ENCODE measurements at regions not wholly inside any gene's neighbourhood (a gene's known extent, or its start where the extent isn't known, plus 50 kb on each side); places are given as distances from the start of the nearest gene placed in this dataset.

- intact Hi-C loops (cut with micrococcal nuclease) = no loop called here
- POLR2A ChIA-PET = no interaction called here
- Mint-ChIP-seq H3K4me1 (no peaks in the 10 kb centered on the region), H3K4me3 (no peak overlapping the region), H3K9me3 (peaks cover 11% of the 10 kb centered on the region), H3K36me3 (ENCODE audit: low read depth) (no peaks in the 10 kb centered on the region), H3K27ac (no peak overlapping the region), H3K27me3 (no peaks in the 10 kb centered on the region)
- ATAC-seq (ENCODE audit: low read depth) (no peak), DNase-seq (no peak)
- TF ChIP-seq CTCF (IDR thresholded peaks at IDR 0.05) = no peak
- CTCF ChIA-PET = no interaction called here
Observed at GRCh38 chr6:22726966-22727365, 157.6 kb downstream of the HDGFL1 start.

GRCh38 chr6:22727710-22728109 is 158.3 kb downstream of the HDGFL1 start:
- Mint-ChIP-seq H3K4me1 (no peaks in the 10 kb centered on the region), H3K27ac (no peak overlapping the region), H3K36me3 (ENCODE audit: low read depth) (no peaks in the 10 kb centered on the region), H3K9me3 (peaks cover 10% of the 10 kb centered on the region), H3K27me3 (no peaks in the 10 kb centered on the region), H3K4me3 (no peak overlapping the region)
- ATAC-seq (ENCODE audit: low read depth) (no peak), DNase-seq (no peak)
- intact Hi-C loops (cut with micrococcal nuclease) = no loop called here
- TF ChIP-seq CTCF (IDR thresholded peaks at IDR 0.05) = no peak
- CTCF ChIA-PET = no interaction called here
- POLR2A ChIA-PET = no interaction called here

DNA sequence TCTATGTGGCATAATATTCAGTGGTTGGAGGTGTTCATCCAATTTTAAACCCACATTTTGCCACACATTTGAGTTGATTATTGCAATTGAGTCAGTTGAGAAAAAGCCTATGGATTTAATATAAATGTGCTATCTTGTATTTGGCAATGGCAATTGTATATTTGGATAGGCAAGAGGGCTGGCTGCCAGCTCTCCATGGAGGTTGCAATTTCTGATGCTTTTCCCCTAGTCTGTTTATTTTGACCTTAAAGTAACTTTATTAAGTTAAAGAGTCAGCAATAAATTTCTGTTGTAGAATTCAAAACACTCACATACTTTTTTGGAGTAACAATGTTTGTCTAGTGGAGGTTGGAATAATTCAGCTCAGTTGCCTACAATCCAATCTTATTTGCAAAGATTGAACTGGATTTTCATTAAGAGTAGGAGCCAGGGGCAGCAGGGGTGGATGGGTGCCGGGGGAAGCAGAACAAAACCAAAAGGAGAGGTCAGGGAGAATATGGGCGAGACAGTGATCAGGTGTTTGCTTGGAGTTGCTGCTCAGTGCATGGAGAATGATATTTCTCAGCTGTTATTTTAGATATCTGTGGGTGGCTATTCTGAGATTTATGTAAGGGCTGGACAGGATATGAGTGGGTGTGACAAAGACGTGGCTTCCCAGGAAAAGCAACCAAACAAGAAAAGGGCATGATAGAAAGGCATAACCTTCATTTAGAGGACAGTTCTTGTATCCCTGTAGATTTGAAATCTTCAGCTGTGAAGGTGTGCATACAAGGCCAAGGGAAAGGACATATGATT is 163.0 kb downstream of the HDGFL1 start:
- POLR2A ChIA-PET = no interaction called here
- no peaks in the 10 kb centered on the region for H3K4me1 Mint-ChIP-seq
- DNase-seq (no peak), ATAC-seq (ENCODE audit: low read depth) (no peak)
- CTCF ChIA-PET = no interaction called here
- H3K9me3 Mint-ChIP-seq = peaks cover 8% of the 10 kb centered on the region
- no peaks in the 10 kb centered on the region for H3K27me3 Mint-ChIP-seq
- H3K27ac Mint-ChIP-seq = no peak overlapping the region
- intact Hi-C loops (cut with micrococcal nuclease) = no loop called here
- H3K4me3 Mint-ChIP-seq = no peak overlapping the region
- no peaks in the 10 kb centered on the region for H3K36me3 Mint-ChIP-seq (ENCODE audit: low read depth)
- TF ChIP-seq CTCF (IDR thresholded peaks at IDR 0.05) = no peak

DNA sequence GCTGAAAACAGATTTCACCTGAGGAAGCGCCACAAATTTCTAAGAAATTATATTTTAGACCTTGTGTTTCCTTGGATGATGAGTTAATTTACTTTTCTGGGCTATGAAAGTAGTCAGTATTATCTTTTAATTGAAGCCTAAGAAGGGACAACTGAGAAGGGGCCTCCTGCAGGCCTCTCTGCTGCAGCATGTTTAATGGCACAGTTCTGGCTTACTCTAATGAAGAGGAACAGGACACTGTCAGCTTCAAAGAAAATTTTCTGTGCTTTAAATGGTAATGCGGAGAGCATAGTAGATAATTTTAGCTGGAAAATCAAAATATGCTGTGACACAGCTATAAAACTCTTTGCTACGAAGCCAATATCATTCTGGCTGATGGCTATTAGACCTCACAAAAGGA is 167.4 kb downstream of the HDGFL1 start:
- H3K36me3 Mint-ChIP-seq (ENCODE audit: low read depth) = no peaks in the 10 kb centered on the region
- no peak overlapping the region for H3K27ac Mint-ChIP-seq
- no peak for DNase-seq
- H3K4me1 Mint-ChIP-seq = no peaks in the 10 kb centered on the region
- no peak for TF ChIP-seq CTCF (IDR thresholded peaks at IDR 0.05)
- intact Hi-C loops (cut with micrococcal nuclease) = no loop called here
- H3K9me3 Mint-ChIP-seq = peaks cover 10% of the 10 kb centered on the region
- ChIA-PET POLR2A (no interaction called here), CTCF (no interaction called here)
- no peak for ATAC-seq (ENCODE audit: low read depth)
- no peaks in the 10 kb centered on the region for H3K27me3 Mint-ChIP-seq
- H3K4me3 Mint-ChIP-seq = no peak overlapping the region

DNA sequence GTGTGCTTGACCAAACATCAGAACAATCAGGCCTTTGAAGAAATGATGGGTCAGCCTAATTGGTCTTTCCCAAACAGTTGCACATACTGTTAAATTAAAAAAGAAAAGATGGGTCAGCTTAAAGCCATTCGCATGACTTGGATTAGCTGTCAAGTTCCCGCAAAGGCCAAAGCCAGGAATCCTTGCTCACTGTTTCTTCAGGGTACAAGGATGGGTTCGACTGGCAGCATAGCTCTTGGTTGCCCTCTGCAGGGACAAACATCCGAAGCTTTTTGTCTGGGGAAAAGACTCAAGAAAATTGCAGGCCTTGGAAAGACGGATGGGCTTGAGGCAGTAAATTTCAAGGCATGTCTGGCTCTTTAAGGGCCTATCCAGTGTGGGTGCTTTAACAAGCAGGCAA is 168.0 kb downstream of the HDGFL1 start:
- CTCF ChIA-PET = no interaction called here
- H3K27me3 Mint-ChIP-seq = no peaks in the 10 kb centered on the region
- peaks cover 10% of the 10 kb centered on the region for H3K9me3 Mint-ChIP-seq
- intact Hi-C loops (cut with micrococcal nuclease) = no loop called here
- no peaks in the 10 kb centered on the region for H3K4me1 Mint-ChIP-seq
- DNase-seq (no peak), ATAC-seq (ENCODE audit: low read depth) (no peak)
- no peaks in the 10 kb centered on the region for H3K36me3 Mint-ChIP-seq (ENCODE audit: low read depth)
- no peak for TF ChIP-seq CTCF (IDR thresholded peaks at IDR 0.05)
- H3K27ac Mint-ChIP-seq = no peak overlapping the region
- POLR2A ChIA-PET = no interaction called here
- no peak overlapping the region for H3K4me3 Mint-ChIP-seq
